ENCODE measurements at regions not wholly inside any gene's neighbourhood (a gene's known extent, or its start where the extent isn't known, plus 50 kb on each side); places are given as distances from the start of the nearest gene placed in this dataset.
"Not testable (repeated sequence)": the region's sequence is repeated elsewhere in the genome, so short reads cannot be mapped to it uniquely, and the experiment has no call there.

DNA sequence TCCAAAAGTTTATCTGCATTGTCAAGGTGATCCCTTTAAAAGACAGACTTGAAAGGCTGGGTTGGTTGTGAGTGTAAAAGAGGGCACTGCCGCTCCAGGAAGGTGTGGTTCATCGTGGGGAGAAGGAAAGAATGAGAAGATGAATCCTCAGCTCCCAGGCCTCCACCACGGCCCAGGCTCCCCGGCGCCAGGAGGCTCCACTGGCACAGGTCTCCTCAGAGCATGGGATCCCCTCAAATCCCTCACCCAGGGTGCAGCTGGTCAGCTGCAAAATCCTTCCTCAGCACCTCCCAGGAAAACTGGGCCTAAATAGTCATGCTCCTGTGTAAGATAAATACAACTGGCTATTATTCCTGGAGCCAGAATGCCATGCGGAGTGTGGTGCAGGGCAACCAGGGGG, 221.1 kb downstream of the ZNF516 start:
- TF ChIP-seq, protein P1, sequence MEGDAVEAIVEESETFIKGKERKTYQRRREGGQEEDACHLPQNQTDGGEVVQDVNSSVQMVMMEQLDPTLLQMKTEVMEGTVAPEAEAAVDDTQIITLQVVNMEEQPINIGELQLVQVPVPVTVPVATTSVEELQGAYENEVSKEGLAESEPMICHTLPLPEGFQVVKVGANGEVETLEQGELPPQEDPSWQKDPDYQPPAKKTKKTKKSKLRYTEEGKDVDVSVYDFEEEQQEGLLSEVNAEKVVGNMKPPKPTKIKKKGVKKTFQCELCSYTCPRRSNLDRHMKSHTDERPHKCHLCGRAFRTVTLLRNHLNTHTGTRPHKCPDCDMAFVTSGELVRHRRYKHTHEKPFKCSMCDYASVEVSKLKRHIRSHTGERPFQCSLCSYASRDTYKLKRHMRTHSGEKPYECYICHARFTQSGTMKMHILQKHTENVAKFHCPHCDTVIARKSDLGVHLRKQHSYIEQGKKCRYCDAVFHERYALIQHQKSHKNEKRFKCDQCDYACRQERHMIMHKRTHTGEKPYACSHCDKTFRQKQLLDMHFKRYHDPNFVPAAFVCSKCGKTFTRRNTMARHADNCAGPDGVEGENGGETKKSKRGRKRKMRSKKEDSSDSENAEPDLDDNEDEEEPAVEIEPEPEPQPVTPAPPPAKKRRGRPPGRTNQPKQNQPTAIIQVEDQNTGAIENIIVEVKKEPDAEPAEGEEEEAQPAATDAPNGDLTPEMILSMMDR (IDR thresholded peaks at IDR 0.05; ENCODE audit: low read depth, low read length) = no peak
- H3K4me3 ChIP-seq (ENCODE audit: low read depth, low read length) = no peak overlapping the region

- TF ChIP-seq, protein P1 (IDR thresholded peaks at IDR 0.05; ENCODE audit: low read depth, low read length) = no peak
- H3K4me3 ChIP-seq (ENCODE audit: low read depth, low read length) = no peak overlapping the region
Observed at GRCh38 chr18:76273036-76273545, 222.0 kb downstream of the ZNF516 start.

GRCh38 chr18:76267423-76267822, 227.6 kb downstream of the ZNF516 start:
- not testable (repeated sequence) for H3K4me3 ChIP-seq (ENCODE audit: low read depth, low read length)

DNA sequence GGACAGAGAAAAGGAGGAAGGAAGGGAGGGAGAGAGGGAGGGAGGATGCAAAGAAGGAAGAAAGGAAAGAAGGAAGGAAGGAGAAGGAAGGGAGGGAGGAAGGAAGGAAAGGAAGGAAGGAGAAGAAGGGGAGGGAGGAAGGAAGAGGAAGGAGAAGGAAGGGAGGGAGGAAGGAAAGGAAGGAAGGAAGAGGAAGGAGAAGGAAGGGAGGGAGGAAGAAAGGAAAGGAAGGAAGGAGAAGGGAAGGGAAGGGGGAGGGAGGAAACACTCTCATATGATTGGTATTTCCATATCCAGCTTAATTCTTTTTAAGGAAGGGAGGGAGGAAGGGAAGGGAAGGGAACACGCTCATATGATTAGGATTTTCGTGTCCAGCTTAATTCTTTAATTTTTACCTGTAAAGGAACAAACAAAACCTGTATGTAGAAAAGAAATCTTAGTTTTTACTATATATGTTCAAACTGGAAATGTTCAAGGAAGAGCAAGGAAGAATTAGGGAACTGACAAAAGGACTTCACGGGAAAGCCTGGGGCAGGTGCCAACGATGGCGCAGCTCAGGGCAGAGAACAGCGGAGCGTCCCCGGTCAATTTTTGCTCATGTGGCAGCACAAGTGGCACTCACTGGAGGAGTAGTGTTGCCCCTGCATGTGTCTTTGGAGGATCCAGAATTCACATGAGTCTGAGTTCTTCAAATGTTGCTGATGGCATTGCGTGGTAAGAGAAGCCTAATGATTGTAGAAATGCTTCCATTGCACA, 228.6 kb downstream of the ZNF516 start:
- peak overlapping the region; percentile 34 for H3K4me3 ChIP-seq (ENCODE audit: low read depth, low read length)
- TF ChIP-seq, protein P1 (IDR thresholded peaks at IDR 0.05; ENCODE audit: low read depth, low read length) = no peak

- H3K4me3 ChIP-seq (ENCODE audit: low read depth, low read length) = peak overlapping the region; percentile 34
- TF ChIP-seq, protein P1 (IDR thresholded peaks at IDR 0.05; ENCODE audit: low read depth, low read length) = no peak
Observed at GRCh38 chr18:76265497-76266235, 229.4 kb downstream of the ZNF516 start.

DNA sequence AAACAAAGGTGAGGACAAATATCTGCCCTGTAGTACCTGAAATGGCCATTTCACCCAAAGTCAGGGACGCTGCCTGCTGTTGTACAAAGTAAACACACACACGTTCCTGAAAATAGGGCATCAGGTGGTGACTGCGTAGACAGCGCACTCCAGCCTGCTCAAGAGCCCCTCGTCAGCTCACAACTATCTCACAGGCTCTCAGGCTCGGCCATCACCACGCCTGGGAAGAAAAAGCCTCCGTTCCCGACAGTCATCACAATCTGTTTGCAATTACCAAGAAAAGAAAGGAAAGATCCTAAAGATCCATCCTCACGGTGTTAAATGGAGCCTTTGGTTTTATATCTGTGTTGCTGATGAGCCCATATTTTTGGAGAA, 230.2 kb downstream of the ZNF516 start:
- TF ChIP-seq, protein P1 (IDR thresholded peaks at IDR 0.05; ENCODE audit: low read depth, low read length) = no peak
- H3K4me3 ChIP-seq (ENCODE audit: low read depth, low read length) = no peak overlapping the region

DNA sequence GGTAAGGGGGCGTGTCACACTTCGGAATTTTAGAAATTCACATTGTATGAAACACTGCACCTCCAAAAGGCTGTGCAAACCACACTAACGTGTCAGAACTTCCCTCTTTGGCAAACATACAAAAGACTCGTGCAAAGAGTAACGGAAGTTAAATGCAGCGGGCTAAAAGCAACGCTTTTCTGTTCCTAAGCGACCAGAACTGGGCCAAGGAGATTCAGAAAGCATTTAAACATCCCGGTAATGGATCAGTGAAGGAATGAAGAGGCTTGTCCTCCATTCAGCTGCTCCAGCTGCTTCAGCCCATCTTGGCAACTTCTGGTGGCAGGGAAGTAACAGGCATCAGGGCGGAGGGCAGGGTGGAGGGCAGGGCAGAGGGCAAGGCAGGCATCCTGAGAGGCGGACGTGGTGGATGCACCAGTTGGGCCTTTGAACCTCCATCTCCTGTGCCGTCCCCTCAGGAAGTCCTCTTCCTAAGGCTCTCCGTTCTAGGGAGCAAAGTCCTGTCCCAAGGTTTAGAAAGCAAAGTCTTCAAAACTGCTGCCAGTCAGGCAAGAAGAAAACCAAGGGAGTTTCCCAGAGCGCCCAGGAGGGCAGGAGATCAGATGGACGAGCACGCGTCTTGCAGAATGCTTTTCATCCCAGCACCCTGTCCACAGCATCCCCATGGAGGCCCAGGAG, 230.7 kb downstream of the ZNF516 start:
- H3K4me3 ChIP-seq (ENCODE audit: low read depth, low read length) = no peak overlapping the region
- TF ChIP-seq, protein P1 (IDR thresholded peaks at IDR 0.05; ENCODE audit: low read depth, low read length) = no peak
